Keratinocyte (primary cell): ENCODE measurements at regions not wholly inside any gene's neighbourhood (a gene's known extent, or its start where the extent isn't known, plus 50 kb on each side); places are given as distances from the start of the nearest gene placed in this dataset.

Source experiments
- DNase-seq: peaks from one replicate; pipeline ENCODE4 v3.0.0-alpha.2; 2011; ENCODE audit warnings: low read depth, missing footprints, low spot score
- FAIRE-seq: peaks from 2 replicates; lab custom pipeline; 2011; peaks lifted over from hg19 to GRCh38; lab: Jason Lieb, UNC
- H2AFZ ChIP-seq: 2 replicates; pipeline ENCODE4 v1.6.0; 2012; ENCODE audit warnings: low read length, control low read depth, inconsistent platforms; ENCODE audit not compliant: control insufficient read depth
- H3K27ac ChIP-seq: 2 replicates; pipeline ENCODE4 v1.5.1; 2011; ENCODE audit warnings: low read length; ENCODE audit not compliant: control insufficient read depth, insufficient read depth
- H3K27me3 ChIP-seq: 3 replicates; pipeline ENCODE4 v1.6.0; 2011; ENCODE audit warnings: low read length; ENCODE audit not compliant: control insufficient read depth, insufficient read depth; ENCODE audit errors: extremely low read depth
- H3K36me3 ChIP-seq, 2 experiments: 2 replicates in 1 of 2; 3 replicates in 1 of 2; pipeline ENCODE4 v1.5.1; 2011; ENCODE audit warnings: low read length in 2 of 2, mild to moderate bottlenecking in 1 of 2; ENCODE audit not compliant: control insufficient read depth in 2 of 2, insufficient read depth in 2 of 2; ENCODE audit errors: extremely low read depth in 1 of 2
- H3K4me1 ChIP-seq: 3 replicates; pipeline ENCODE4 v1.5.1; 2011; ENCODE audit warnings: low read length; ENCODE audit not compliant: control insufficient read depth, insufficient read depth; ENCODE audit errors: extremely low read depth
- H3K4me2 ChIP-seq: 3 replicates; pipeline ENCODE4 v1.6.0; 2011; ENCODE audit warnings: low read depth, low read length; ENCODE audit not compliant: control insufficient read depth, insufficient read depth; ENCODE audit errors: extremely low read depth
- H3K4me3 ChIP-seq, 3 experiments: fragments of 200-600 bp in 1 of 3; sonication (generic) in 1 of 3; 2 replicates in 2 of 3; 3 replicates in 1 of 3; pipeline ENCODE4 v1.5.1; 2011 to 2016; ENCODE audit warnings: low read length in 3 of 3, mild to moderate bottlenecking in 3 of 3, control low read depth in 2 of 3, inconsistent platforms in 1 of 3, low read depth in 1 of 3, mixed read lengths in 1 of 3, mixed run types in 1 of 3, moderate library complexity in 1 of 3; ENCODE audit not compliant: control insufficient read depth in 2 of 3, insufficient read depth in 2 of 3; ENCODE audit errors: extremely low read depth in 1 of 3
- H3K79me2 ChIP-seq: 2 replicates; pipeline ENCODE4 v1.6.0; 2012; ENCODE audit warnings: low read length; ENCODE audit not compliant: control insufficient read depth, insufficient read depth
- H3K9ac ChIP-seq: 3 replicates; pipeline ENCODE4 v1.6.0; 2011; ENCODE audit warnings: low read length; ENCODE audit not compliant: control insufficient read depth, insufficient read depth; ENCODE audit errors: extremely low read depth
- H3K9me1 ChIP-seq: 3 replicates; pipeline ENCODE4 v1.6.0; 2011; ENCODE audit warnings: low read length; ENCODE audit not compliant: control insufficient read depth, insufficient read depth; ENCODE audit errors: extremely low read depth
- H3K9me3 ChIP-seq: 2 replicates; pipeline ENCODE4 v1.5.1; 2012; ENCODE audit warnings: low read depth, low read length; ENCODE audit not compliant: control insufficient read depth
- H4K20me1 ChIP-seq: 3 replicates; pipeline ENCODE4 v1.6.0; 2011; ENCODE audit warnings: low read length; ENCODE audit not compliant: control insufficient read depth, insufficient read depth; ENCODE audit errors: extremely low read depth
- CTCF ChIP-seq, 3 experiments: IDR thresholded peaks in 1 of 3; conservative IDR thresholded peaks in 1 of 3; optimal IDR thresholded peaks in 1 of 3; 2 replicates in 2 of 3; 3 replicates in 1 of 3; pipeline versions ENCODE3 to v1.5.1; 2011; ENCODE audit warnings: low read length in 3 of 3, mild to moderate bottlenecking in 3 of 3, moderate library complexity in 2 of 3, control low read depth in 1 of 3, inconsistent platforms in 1 of 3; ENCODE audit not compliant: insufficient read depth in 2 of 3; ENCODE audit errors: extremely low read depth in 1 of 3
- EZH2 ChIP-seq: IDR thresholded peaks from one replicate; pipeline ENCODE4 v1.6.1; 2012; ENCODE audit warnings: inconsistent platforms, mild to moderate bottlenecking, low read length, moderate library complexity
- dilution Hi-C: fragments of 300-500 bp; cut with MboI; formaldehyde crosslinking; loops from one replicate; pipeline ENCODE4 v1.7.0; 2020; ENCODE audit warnings: low sequenced_read_pairs; ENCODE audit not compliant: extremely low pct_ligation_motif_present

- DNase-seq (no peak), FAIRE-seq (no peak)
- Histone ChIP-seq H3K79me2 (no peaks in the 10 kb centered on the region), H3K4me3 (no peak overlapping the region), H4K20me1 (no peaks in the 10 kb centered on the region), H3K4me2 (no peak overlapping the region), H3K27me3 (no peaks in the 10 kb centered on the region), H3K9me1 (no peaks in the 10 kb centered on the region), H3K27ac (no peak overlapping the region), H3K4me1 (no peaks in the 10 kb centered on the region), H3K36me3 (no peaks in the 10 kb centered on the region), H3K9me3 (no peaks in the 10 kb centered on the region), H2AFZ (no peak overlapping the region), H3K9ac (no peak overlapping the region)
- TF ChIP-seq EZH2 (no peak), CTCF (optimal IDR thresholded peaks at IDR 0.05 in 1 of 3, IDR thresholded peaks at IDR 0.05 in 1 of 3, conservative IDR thresholded peaks at IDR 0.05 in 1 of 3; ENCODE audit: extremely low read depth in 1 of 3, insufficient read depth in 2 of 3, low read length in 3 of 3) (no peak)
- dilution Hi-C loops, result no loop called here
Measured at GRCh38 chr16:55955424-55955823, 80.3 kb upstream of the CES5A start.

GRCh38 chr16:55954906-55955305 is 79.7 kb upstream of the CES5A start:
- H3K4me3 ChIP-seq, result no peak overlapping the region
- H2AFZ ChIP-seq, result no peak overlapping the region
- H3K4me1 ChIP-seq, result no peaks in the 10 kb centered on the region
- no peaks in the 10 kb centered on the region for H4K20me1 ChIP-seq
- no peaks in the 10 kb centered on the region for H3K9me1 ChIP-seq
- no peak overlapping the region for H3K4me2 ChIP-seq
- TF ChIP-seq CTCF (optimal IDR thresholded peaks at IDR 0.05 in 1 of 3, IDR thresholded peaks at IDR 0.05 in 1 of 3, conservative IDR thresholded peaks at IDR 0.05 in 1 of 3; ENCODE audit: extremely low read depth in 1 of 3, insufficient read depth in 2 of 3, low read length in 3 of 3) (no peak), EZH2 (no peak)
- H3K79me2 ChIP-seq, result no peaks in the 10 kb centered on the region
- no peak overlapping the region for H3K27ac ChIP-seq
- dilution Hi-C loops, result no loop called here
- no peaks in the 10 kb centered on the region for H3K9me3 ChIP-seq
- H3K36me3 ChIP-seq, result no peaks in the 10 kb centered on the region
- no peaks in the 10 kb centered on the region for H3K27me3 ChIP-seq
- FAIRE-seq (no peak), DNase-seq (no peak)
- no peak overlapping the region for H3K9ac ChIP-seq
